Upper lobe of right lung (tissue), 1 donor: ENCODE measurements at regions not wholly inside any gene's neighbourhood (a gene's known extent, or its start where the extent isn't known, plus 50 kb on each side); places are given as distances from the start of the nearest gene placed in this dataset.

Experiments
- ATAC-seq: fragments of 200-7000 bp; cut with Tn5 transposase; one replicate; pipeline ENCODE4 v1.9.1; 2020; ENCODE audit warnings: mild to moderate bottlenecking, moderate library complexity
- DNase-seq: peaks from one replicate; pipeline ENCODE4 v3.0.0-alpha.2; 2020
- H3K27ac ChIP-seq: fragments of 200-600 bp; one replicate; pipeline ENCODE4 v1.8.0; 2022
- H3K27me3 ChIP-seq: fragments of 200-600 bp; one replicate; pipeline ENCODE4 v1.8.0; 2022; ENCODE audit warnings: mild to moderate bottlenecking
- H3K36me3 ChIP-seq: fragments of 200-600 bp; one replicate; pipeline ENCODE4 v1.8.0; 2022
- H3K4me1 ChIP-seq: fragments of 200-600 bp; one replicate; pipeline ENCODE4 v1.8.0; 2022
- H3K4me3 ChIP-seq: fragments of 200-600 bp; one replicate; pipeline ENCODE4 v1.8.0; 2022; ENCODE audit warnings: mild to moderate bottlenecking
- H3K9me3 ChIP-seq: fragments of 200-600 bp; one replicate; pipeline ENCODE4 v1.8.0; 2022
- CTCF ChIP-seq: fragments of 200-600 bp; IDR thresholded peaks from one replicate; pipeline ENCODE4 v1.8.0; 2022; ENCODE audit warnings: antibody characterized with exemption
- intact Hi-C: fragments of 100-400 bp; cut with DNase I; formaldehyde crosslinking; loops from one replicate; pipeline ENCODE4 v1.11.0; 2022
- donor health status: DM: no; HTN: yes; CAD: no; lungs with severe emphysema.

GRCh38 chr3:6612034-6612616, 248.8 kb upstream of the GRM7 start:
- Histone ChIP-seq H3K4me3 (no peak overlapping the region), H3K27me3 (no peaks in the 10 kb centered on the region), H3K27ac (no peak overlapping the region), H3K4me1 (no peaks in the 10 kb centered on the region), H3K9me3 (peaks cover 5% of the 10 kb centered on the region), H3K36me3 (no peaks in the 10 kb centered on the region)
- TF ChIP-seq CTCF, result no peak
- intact Hi-C loops, result no loop called here
- DNase-seq, result no peak
- no peak for ATAC-seq

GRCh38 chr3:6622260-6622659, 238.7 kb upstream of the GRM7 start:
- Histone ChIP-seq H3K27me3 (no peaks in the 10 kb centered on the region), H3K4me3 (no peak overlapping the region), H3K36me3 (no peaks in the 10 kb centered on the region), H3K9me3 (no peaks in the 10 kb centered on the region), H3K27ac (no peak overlapping the region), H3K4me1 (no peaks in the 10 kb centered on the region)
- TF ChIP-seq CTCF, result no peak
- intact Hi-C loops, result no loop called here
- DNase-seq (no peak), ATAC-seq (no peak)

GRCh38 chr3:6622712-6623111, 238.2 kb upstream of the GRM7 start:
- intact Hi-C loops, result no loop called here
- DNase-seq (no peak), ATAC-seq (no peak)
- H3K4me3 ChIP-seq, result no peak overlapping the region
- no peaks in the 10 kb centered on the region for H3K36me3 ChIP-seq
- H3K27ac ChIP-seq, result no peak overlapping the region
- no peaks in the 10 kb centered on the region for H3K27me3 ChIP-seq
- H3K9me3 ChIP-seq, result no peaks in the 10 kb centered on the region
- H3K4me1 ChIP-seq, result no peaks in the 10 kb centered on the region
- TF ChIP-seq CTCF, result no peak

GRCh38 chr3:6631376-6631775, 229.5 kb upstream of the GRM7 start:
- no peak overlapping the region for H3K4me3 ChIP-seq
- H3K9me3 ChIP-seq, result no peaks in the 10 kb centered on the region
- H3K27me3 ChIP-seq, result no peaks in the 10 kb centered on the region
- no peak overlapping the region for H3K27ac ChIP-seq
- TF ChIP-seq CTCF, result no peak
- H3K36me3 ChIP-seq, result no peaks in the 10 kb centered on the region
- no peak for DNase-seq
- no peak for ATAC-seq
- intact Hi-C loops, result no loop called here
- no peaks in the 10 kb centered on the region for H3K4me1 ChIP-seq

- intact Hi-C loops, result no loop called here
- Histone ChIP-seq H3K36me3 (no peaks in the 10 kb centered on the region), H3K27me3 (no peaks in the 10 kb centered on the region), H3K9me3 (no peaks in the 10 kb centered on the region), H3K4me3 (no peak overlapping the region), H3K27ac (no peak overlapping the region), H3K4me1 (no peaks in the 10 kb centered on the region)
- no peak for DNase-seq
- no peak for TF ChIP-seq CTCF
- no peak for ATAC-seq
Measured at GRCh38 chr3:6640907-6641306, 220.0 kb upstream of the GRM7 start.
